Lower leg skin (tissue), 3 donors: ENCODE measurements at regions not wholly inside any gene's neighbourhood (a gene's known extent, or its start where the extent isn't known, plus 50 kb on each side); places are given as distances from the start of the nearest gene placed in this dataset.

Experiments used
- POLR2A ChIP-seq, 2 donors: fragments of 450-650 bp; IDR thresholded peaks; one replicate each; pipeline ENCODE4 v1.6.1; 2016 to 2017; ENCODE audit warnings: antibody characterized with exemption in 2 of 2, mild to moderate bottlenecking in 1 of 2, moderate library complexity in 1 of 2
- TF ChIP-seq, protein P1 (sequence below), 3 donors: fragments of 450-650 bp; IDR thresholded peaks; one replicate each; pipeline ENCODE4 v1.5.1; 2016; ENCODE audit warnings: antibody characterized with exemption in 3 of 3, mild to moderate bottlenecking in 3 of 3, moderate library complexity in 2 of 3

DNA sequence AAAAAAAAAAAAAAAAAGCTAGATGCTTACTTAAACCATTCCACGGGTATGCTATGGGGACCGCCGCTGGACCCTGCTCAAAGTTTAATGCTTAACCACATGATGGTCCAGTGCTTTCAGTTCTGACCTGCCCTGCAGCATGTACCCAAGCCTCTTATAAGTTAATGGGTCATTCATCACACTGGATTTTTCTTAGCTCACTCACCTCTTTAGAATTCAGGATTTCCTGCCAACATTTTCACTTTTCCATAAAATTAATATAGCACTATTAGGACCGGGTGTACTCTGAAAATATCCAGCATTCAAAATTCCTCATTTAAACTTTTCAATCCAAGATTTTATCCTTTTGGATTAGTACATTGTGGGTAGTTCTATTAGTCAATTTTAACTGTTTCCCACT is 140.8 kb downstream of the ALDH8A1 start:
- TF ChIP-seq, protein P1, sequence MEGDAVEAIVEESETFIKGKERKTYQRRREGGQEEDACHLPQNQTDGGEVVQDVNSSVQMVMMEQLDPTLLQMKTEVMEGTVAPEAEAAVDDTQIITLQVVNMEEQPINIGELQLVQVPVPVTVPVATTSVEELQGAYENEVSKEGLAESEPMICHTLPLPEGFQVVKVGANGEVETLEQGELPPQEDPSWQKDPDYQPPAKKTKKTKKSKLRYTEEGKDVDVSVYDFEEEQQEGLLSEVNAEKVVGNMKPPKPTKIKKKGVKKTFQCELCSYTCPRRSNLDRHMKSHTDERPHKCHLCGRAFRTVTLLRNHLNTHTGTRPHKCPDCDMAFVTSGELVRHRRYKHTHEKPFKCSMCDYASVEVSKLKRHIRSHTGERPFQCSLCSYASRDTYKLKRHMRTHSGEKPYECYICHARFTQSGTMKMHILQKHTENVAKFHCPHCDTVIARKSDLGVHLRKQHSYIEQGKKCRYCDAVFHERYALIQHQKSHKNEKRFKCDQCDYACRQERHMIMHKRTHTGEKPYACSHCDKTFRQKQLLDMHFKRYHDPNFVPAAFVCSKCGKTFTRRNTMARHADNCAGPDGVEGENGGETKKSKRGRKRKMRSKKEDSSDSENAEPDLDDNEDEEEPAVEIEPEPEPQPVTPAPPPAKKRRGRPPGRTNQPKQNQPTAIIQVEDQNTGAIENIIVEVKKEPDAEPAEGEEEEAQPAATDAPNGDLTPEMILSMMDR (IDR thresholded peaks at IDR 0.05) = no peak
- TF ChIP-seq POLR2A (IDR thresholded peaks at IDR 0.05) = no peak
